UCSD-AML1 (cell line): ENCODE measurements at regions not wholly inside any gene's neighbourhood (a gene's known extent, or its start where the extent isn't known, plus 50 kb on each side); places are given as distances from the start of the nearest gene placed in this dataset.

Source experiments
- DNase-seq: peaks from one replicate; lab custom pipeline; 2025; ENCODE audit not compliant: unreplicated experiment; lab: John Stamatoyannopoulos, UW

- no peak for DNase-seq
Observed at GRCh38 chr13:53463106-53463505, 434.5 kb downstream of the OLFM4 start.

DNA sequence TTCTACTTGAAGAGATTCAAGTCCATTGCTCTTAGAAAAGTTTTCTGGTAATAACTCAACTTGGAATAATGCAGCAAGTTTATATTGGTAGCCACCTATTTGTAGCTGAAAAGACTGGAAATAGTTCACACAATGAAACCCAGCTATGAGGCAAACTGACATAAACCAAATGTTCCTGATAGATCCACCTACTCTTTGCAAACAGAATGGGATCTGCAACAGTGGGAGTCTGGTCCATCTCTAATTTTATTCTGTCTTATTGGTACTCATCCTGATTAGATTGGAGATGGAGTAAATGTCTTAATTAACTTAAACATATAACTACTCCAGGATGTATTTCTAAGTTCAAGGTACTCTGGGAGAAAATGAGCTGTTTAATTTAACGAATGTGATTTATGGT is 438.0 kb downstream of the OLFM4 start:
- no peak for DNase-seq

GRCh38 chr13:53473397-53473796 is 444.8 kb downstream of the OLFM4 start:
- no peak for DNase-seq

DNA sequence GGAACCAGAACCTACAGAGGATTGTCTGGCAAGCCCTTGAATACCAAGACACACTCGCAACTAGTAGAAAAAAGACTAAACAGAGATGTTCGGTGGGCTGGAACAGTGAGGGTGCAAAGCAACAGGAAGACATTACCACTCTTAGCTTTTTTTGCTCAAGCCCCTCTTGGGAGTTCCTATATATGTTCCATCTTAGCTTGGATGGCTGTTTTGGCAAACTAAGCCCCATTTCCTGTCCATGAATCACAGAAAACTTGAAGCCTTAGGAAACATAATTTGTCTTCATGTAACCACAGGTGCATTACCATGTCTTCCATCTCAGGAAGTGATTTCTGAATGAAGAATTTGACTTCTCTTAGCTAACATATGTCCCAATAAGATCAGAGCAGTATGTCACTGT is 446.3 kb downstream of the OLFM4 start:
- DNase-seq = no peak

- DNase-seq = no peak
Observed at GRCh38 chr13:53490752-53491151, 462.1 kb downstream of the OLFM4 start.

DNA sequence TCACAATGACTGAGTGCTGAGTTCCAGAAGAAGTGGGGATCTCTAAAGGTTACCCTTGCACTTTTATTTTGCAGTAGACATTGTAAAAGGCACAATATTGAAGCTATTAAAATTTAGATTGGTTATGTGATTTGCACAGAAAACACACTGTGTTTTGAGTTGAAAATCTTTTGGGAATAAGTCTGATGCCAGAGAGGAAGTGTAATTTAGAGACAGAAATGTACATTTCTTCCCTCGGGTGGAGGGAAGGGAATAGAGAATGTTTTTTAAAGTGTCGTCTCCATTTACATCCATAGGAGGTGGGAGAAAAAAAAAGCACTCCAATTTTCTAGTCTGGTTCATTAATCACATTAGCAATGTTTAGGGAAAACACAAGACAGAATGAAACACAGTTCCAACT is 465.8 kb downstream of the OLFM4 start:
- DNase-seq = no peak

- DNase-seq = no peak
Observed at GRCh38 chr13:53499576-53500133, 471.0 kb downstream of the OLFM4 start.

GRCh38 chr13:53501387-53501786 is 472.8 kb downstream of the OLFM4 start:
- no peak for DNase-seq

DNA sequence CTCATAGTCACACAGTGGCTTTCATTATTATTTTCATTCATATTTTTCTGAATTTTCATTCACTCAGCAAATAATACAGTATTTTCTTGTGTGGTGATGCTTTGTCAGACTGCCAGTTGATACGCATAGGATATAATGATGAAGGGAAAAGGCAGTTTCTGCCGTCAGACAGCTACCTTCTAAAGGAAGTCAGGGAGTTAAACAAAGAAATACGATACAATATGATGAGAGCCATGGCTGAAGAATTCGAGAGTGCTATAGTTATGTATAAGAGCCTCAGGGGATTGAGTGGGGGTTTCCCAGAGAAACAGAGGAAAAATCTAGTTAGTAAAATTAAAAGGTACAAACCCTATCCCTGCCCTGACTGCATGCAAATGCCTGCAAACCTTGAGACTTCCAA is 479.1 kb downstream of the OLFM4 start:
- DNase-seq = no peak

- DNase-seq = no peak
Observed at GRCh38 chr13:53512635-53513034, 484.0 kb downstream of the OLFM4 start.

DNA sequence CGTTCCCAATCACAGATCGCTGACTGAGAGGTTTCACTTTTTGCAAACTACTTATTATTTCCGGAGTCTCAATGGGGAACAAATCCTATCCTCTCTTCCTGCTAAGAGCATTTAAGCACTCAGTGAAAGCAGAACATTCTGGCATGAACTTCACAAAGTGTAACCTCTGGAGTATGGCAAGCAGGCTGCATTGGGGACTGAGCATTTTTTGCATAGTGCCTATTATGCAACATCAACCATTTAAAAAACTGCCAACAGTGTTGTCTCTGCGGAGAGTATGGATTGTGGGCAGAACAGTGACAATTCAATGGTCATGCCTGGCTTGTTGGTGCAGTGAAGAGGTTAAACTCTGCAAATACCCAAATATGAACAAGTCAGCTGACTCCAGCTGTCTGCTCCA is 484.6 kb downstream of the OLFM4 start:
- DNase-seq = no peak

GRCh38 chr13:53520132-53520531 is 491.5 kb downstream of the OLFM4 start:
- DNase-seq = no peak

GRCh38 chr13:53522034-53522433 is 493.4 kb downstream of the OLFM4 start:
- DNase-seq = no peak

DNA sequence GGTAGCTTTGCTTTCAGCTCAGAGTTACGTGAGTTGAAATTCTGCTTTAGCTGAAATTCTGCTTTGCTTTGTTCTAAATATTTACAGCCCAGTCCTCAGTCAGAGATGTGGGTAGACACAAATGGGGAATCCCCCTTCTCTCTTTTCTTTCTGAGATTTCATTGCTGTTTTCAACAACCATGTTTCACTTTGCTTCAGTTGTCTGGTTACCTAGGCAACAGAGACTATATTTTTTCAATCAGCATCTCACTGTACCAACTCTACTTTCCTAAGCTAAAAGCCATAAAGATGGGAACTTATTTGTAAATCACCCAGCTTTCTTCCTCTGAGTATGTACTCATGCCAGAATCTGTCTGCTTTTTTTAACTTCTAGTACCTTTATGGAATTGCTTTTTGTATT is 509.0 kb downstream of the OLFM4 start:
- no peak for DNase-seq

GRCh38 chr13:53545340-53545941 is 516.8 kb downstream of the OLFM4 start:
- no peak for DNase-seq

DNA sequence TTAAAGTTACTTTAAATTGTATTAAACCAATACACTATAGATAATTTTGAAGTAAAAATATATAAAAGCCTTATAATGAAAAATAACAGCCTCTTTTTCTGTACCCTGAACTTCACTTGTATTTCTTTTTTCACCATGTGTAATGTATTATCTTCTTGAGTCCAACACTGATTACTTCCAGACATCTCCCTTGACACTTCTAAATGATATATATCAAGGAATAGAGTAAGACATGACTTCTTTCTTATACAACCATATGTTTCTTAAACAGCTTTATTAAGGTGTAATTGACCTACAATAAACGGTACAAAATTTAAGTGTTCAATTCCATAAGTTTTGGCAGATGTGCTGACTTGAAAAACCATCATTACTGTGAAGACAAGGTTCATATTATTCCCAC is 531.9 kb downstream of the OLFM4 start:
- no peak for DNase-seq

DNA sequence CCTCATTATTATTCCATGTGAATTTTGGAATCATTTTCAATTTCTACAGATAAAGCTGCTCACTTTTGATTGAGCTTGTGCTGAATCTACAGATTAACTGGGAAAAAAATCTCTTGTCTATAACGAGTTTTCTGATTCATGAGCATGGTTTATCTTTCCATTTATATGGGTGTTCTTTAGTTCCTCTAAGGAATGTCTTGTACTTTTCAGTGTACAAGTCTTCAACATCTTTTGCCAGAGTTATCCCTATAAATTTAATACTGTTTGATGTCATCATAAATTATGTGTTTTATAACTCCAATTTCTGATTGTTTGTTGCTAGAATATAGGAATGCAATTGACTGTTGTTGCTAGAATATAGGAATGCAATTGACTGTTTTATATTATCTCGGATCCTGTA is 533.8 kb downstream of the OLFM4 start:
- no peak for DNase-seq

- DNase-seq = no peak
Observed at GRCh38 chr13:53568491-53568890, 539.9 kb downstream of the OLFM4 start.

- DNase-seq = no peak
Observed at GRCh38 chr13:53569453-53569852, 540.8 kb downstream of the OLFM4 start.

DNA sequence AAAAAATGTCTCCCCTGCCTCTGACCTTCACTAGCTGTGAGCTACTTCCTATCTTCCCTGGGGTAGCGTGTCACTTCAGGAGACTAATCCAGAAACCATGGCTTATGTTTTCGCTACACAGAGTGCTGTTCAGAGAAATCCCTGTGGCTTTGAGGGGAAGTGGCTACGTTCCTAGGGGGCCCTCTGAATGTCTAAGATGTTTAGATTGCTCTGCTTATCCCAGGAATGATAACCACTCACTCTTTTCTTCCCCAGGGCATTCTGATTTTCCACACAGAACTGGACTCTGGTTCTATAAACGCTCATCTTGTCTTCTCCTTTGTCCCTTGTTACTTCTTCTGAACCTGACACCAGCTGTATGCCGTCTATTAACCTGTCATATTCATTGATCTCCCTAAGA is 572.5 kb downstream of the OLFM4 start:
- no peak for DNase-seq

DNA sequence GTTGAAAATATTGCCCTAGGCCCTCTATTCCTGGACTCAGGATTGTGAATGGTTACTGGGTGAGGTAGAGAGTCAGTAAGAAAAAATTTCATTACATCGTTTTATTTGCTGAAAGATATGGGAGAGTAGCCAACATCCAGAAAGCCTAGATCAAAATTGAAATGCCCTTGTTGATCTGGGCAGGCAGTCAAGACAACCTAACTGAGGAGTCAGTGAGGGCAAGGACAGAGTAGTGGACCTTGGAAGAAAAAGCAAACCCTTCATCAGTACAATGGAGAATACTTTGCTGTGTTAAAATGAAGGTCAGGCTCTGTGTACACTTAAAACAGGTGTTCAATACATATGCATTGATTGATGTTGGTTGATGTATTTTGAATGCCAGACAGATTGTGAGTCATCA is 576.7 kb downstream of the OLFM4 start:
- no peak for DNase-seq

- no peak for DNase-seq
Observed at GRCh38 chr13:53612200-53612599, 583.6 kb downstream of the OLFM4 start.

- DNase-seq = no peak
Observed at GRCh38 chr13:53622456-53622855, 593.8 kb downstream of the OLFM4 start.
